Epithelial cell of esophagus (primary cell): ENCODE measurements at regions not wholly inside any gene's neighbourhood (a gene's known extent, or its start where the extent isn't known, plus 50 kb on each side); places are given as distances from the start of the nearest gene placed in this dataset.
A peak's percentile ranks its signal among the peaks of the same experiment; 100 is the strongest.

Source experiments
- DNase-seq: peaks from one replicate; pipeline ENCODE4 v3.0.0; 2010; ENCODE audit warnings: low read depth
- H3K4me3 ChIP-seq: 2 replicates; pipeline ENCODE4 v1.5.1; 2011; ENCODE audit warnings: mild to moderate bottlenecking, low read length, control low read depth
- CTCF ChIP-seq: IDR thresholded peaks from 2 replicates; pipeline ENCODE4 v1.5.1; 2011; ENCODE audit warnings: low read depth, mild to moderate bottlenecking, low read length, control low read depth, inconsistent platforms; ENCODE audit not compliant: insufficient read depth; ENCODE audit errors: missing control alignments

DNA sequence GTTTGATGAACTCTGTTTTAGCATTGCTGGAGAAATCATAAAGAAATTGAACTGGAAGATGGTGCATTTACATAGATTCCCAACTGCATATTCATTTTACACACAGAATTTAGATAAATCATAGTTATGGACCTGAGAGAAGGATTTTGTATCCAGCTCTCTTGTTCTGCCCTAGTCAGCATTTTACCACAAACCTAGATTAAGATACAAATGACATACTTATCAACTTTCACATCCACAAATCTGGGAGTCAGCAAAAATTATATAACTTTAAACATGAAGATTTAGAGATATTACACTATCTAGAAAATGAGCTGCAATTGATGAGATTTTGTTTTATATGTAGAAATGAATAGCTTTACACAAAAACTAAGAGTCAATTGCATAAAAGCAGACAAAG, 632.8 kb downstream of the IGSF11 start:
- no peak for DNase-seq
- H3K4me3 ChIP-seq: no peak overlapping the region
- no peak for TF ChIP-seq CTCF

GRCh38 chr3:118402971-118403370, 631.7 kb downstream of the IGSF11 start:
- no peak overlapping the region for H3K4me3 ChIP-seq
- DNase-seq: no peak
- no peak for TF ChIP-seq CTCF

GRCh38 chr3:118406562-118406961, 628.1 kb downstream of the IGSF11 start:
- no peak overlapping the region for H3K4me3 ChIP-seq
- DNase-seq: no peak
- no peak for TF ChIP-seq CTCF

- DNase-seq: peak; percentile 88
- TF ChIP-seq CTCF: no peak
- H3K4me3 ChIP-seq: no peak overlapping the region
Measured at GRCh38 chr3:118408431-118408830, 626.2 kb downstream of the IGSF11 start.

- DNase-seq: peak; percentile 5
- no peak for TF ChIP-seq CTCF
- no peak overlapping the region for H3K4me3 ChIP-seq
Measured at GRCh38 chr3:118412503-118412902, 622.1 kb downstream of the IGSF11 start.

- DNase-seq: peak; percentile 48
- TF ChIP-seq CTCF: no peak
- no peak overlapping the region for H3K4me3 ChIP-seq
Measured at GRCh38 chr3:118425272-118425837, 609.3 kb downstream of the IGSF11 start.

DNA sequence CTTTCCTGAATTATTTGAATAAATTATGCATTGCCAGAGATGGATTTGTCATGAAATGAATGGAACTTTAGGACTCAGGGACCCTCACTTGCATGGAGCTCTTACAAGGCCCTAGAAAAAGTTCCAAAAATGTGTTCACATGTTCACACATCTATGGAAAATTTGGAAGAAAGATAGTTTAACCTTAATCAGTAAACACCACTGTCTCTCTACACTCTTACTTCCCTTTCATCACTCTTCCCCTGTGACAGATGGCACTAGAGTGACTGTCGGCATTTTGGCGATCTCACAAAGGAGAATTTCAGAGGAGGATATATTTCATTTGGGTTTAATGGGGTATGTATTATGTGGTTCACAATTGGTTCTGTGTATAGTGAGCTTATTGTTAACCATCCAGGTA, 600.8 kb downstream of the IGSF11 start:
- no peak for DNase-seq
- H3K4me3 ChIP-seq: no peak overlapping the region
- no peak for TF ChIP-seq CTCF
